ENCODE measurements at regions not wholly inside any gene's neighbourhood (a gene's known extent, or its start where the extent isn't known, plus 50 kb on each side); places are given as distances from the start of the nearest gene placed in this dataset.

GRCh38 chr3:72663429-72663828, 184.8 kb downstream of the SHQ1 start:
- H3K27me3 ChIP-seq (ENCODE audit: insufficient read depth, low read length), result no peaks in the 10 kb centered on the region
- Mint-ChIP-seq H3K27me3 (ENCODE audit: low read depth) (no peaks in the 10 kb centered on the region), H3K27ac (no peak overlapping the region), H3K36me3 (ENCODE audit: insufficient read depth in 1 of 3, low read depth in 3 of 3) (no peaks in the 10 kb centered on the region), H3K4me1 (peaks cover 4 to 10% of the 10 kb centered on the region in 2 experiments), H3K4me3 (no peak overlapping the region), H3K9me3 (peaks cover 0 to 4% of the 10 kb centered on the region in 2 experiments; a peak in 1 of 5 replicates)
- no peak overlapping the region for H3K23ac ChIP-seq (ENCODE audit: insufficient read length, low read depth, low read length)
- no peak for TF ChIP-seq CTCF (conservative IDR thresholded peaks at IDR 0.05)
- H3K4ac ChIP-seq (ENCODE audit: low read depth, low read length), result no peak overlapping the region
- H3K56ac ChIP-seq (ENCODE audit: insufficient read length, low read depth, low read length), result no peak overlapping the region
- H2BK120ac ChIP-seq (ENCODE audit: low read depth, low read length, poor library complexity, severe bottlenecking), result no peak overlapping the region
- no peaks in the 10 kb centered on the region for H3K4me1 ChIP-seq (ENCODE audit: insufficient read depth, low read length)
- no peaks in the 10 kb centered on the region for H3K79me2 ChIP-seq (ENCODE audit: insufficient read depth, low read length)
- H4K91ac ChIP-seq (ENCODE audit: insufficient read length, low read depth, low read length), result no peak overlapping the region
- H2AK5ac ChIP-seq (ENCODE audit: insufficient read length, low read length), result no peak overlapping the region
- H3K4me2 ChIP-seq (ENCODE audit: insufficient read depth, insufficient read length, low read length), result no peak overlapping the region
- no peak overlapping the region for H4K5ac ChIP-seq (ENCODE audit: insufficient read length, low read depth, low read length)
- no peaks in the 10 kb centered on the region for H3K9me3 ChIP-seq (ENCODE audit: control insufficient read depth, low read depth, low read length)
- no peak overlapping the region for H2BK20ac ChIP-seq (ENCODE audit: low read depth, low read length, poor library complexity, severe bottlenecking)
- H3K9ac ChIP-seq (ENCODE audit: extremely low read depth, insufficient read length, low read length), result no peak overlapping the region
- no peak overlapping the region for H2BK12ac ChIP-seq (ENCODE audit: insufficient read length, low read depth, low read length)
- H3K79me1 ChIP-seq (ENCODE audit: insufficient read depth, low read depth, low read length, poor library complexity, severe bottlenecking), result no peaks in the 10 kb centered on the region
- no peaks in the 10 kb centered on the region for H4K20me1 ChIP-seq (ENCODE audit: control insufficient read depth, insufficient read depth, insufficient read length)
- no peak for DNase-seq
- no peak overlapping the region for H4K8ac ChIP-seq (replicated peaks; ENCODE audit: insufficient read length, low read depth, low read length)
- no peak overlapping the region for H2BK5ac ChIP-seq (ENCODE audit: insufficient read length, low read length)
- no peak overlapping the region for H3T11ph ChIP-seq (ENCODE audit: low read length)
- H2BK15ac ChIP-seq (ENCODE audit: low read depth, low read length), result no peak overlapping the region
- no CpG with 5 or more reads among the region's 4 CpGs for WGBS (ENCODE audit: extremely low coverage, insufficient read length, low lambda C conversion rate)
- H2AFZ ChIP-seq (ENCODE audit: low read length), result no peak overlapping the region
- no peak overlapping the region for H3K14ac ChIP-seq (ENCODE audit: insufficient read depth, low read length)
- H3K18ac ChIP-seq (ENCODE audit: insufficient read length, low read depth, low read length), result no peak overlapping the region
- no peak overlapping the region for H3K27ac ChIP-seq (ENCODE audit: insufficient read length, low read depth, low read length)
- no peaks in the 10 kb centered on the region for H3K23me2 ChIP-seq (ENCODE audit: insufficient read length, low read depth, low read length, poor library complexity, severe bottlenecking)

Data from H9 (cell line).